HepG2 (cell line): ENCODE measurements at regions not wholly inside any gene's neighbourhood (a gene's known extent, or its start where the extent isn't known, plus 50 kb on each side); places are given as distances from the start of the nearest gene placed in this dataset.

Source experiments
- ATAC-seq: fragments of 200-7000 bp; cut with Tn5 transposase; 3 replicates; pipeline ENCODE4 v1.9.1; 2020; ENCODE audit warnings: mild to moderate bottlenecking, moderate library complexity
- BruUV-seq: library from RNA; stranded (reverse); fragments of 400-500 nt; replicated peaks from 2 replicates; lab custom pipeline; 2021; lab: Mats Ljungman, UMichigan
- CTCF ChIA-PET: fragments of 300-600 bp; formaldehyde crosslinking; extraction: SDS; loops from one replicate; lab custom pipeline; 2021; ENCODE audit warnings: low total read pairs, inconsistent platforms, low intra/inter-chr PET ratio; lab: Yijun Ruan, JAX
- POLR2A ChIA-PET: fragments of 350-600 bp; sonication (Branson Sonifier 250); formaldehyde crosslinking; loops from one replicate; lab custom pipeline; 2020; ENCODE audit warnings: antibody characterized with exemption, inconsistent platforms; lab: Yijun Ruan, JAX
- DNase-seq: peaks from one replicate; pipeline ENCODE4 v3.0.0-alpha.2; 2015; ENCODE audit warnings: low spot score
- FAIRE-seq: peaks from 3 replicates; lab custom pipeline; 2011; peaks lifted over from hg19 to GRCh38; lab: Jason Lieb, UNC
- H2AFZ ChIP-seq: one replicate; pipeline ENCODE4 v1.6.1; 2011; ENCODE audit warnings: low read length, inconsistent platforms
- H3K27ac ChIP-seq: fragments of 300-600 bp; 3 replicates; pipeline ENCODE4 v1.8.0; 2011; ENCODE audit warnings: mixed run types, mild to moderate bottlenecking, mixed read lengths, low read length, inconsistent platforms; ENCODE audit not compliant: insufficient read depth; ENCODE audit errors: extremely low read length
- H3K27me3 ChIP-seq, 2 experiments: fragments of 200-600 bp in 1 of 2; 2 replicates in 1 of 2; 3 replicates in 1 of 2; pipeline versions ENCODE4 v1.6.0 to v1.8.0; 2011; ENCODE audit warnings: low read length in 2 of 2, mild to moderate bottlenecking in 2 of 2, moderate library complexity in 2 of 2, inconsistent platforms in 1 of 2; ENCODE audit not compliant: insufficient read depth in 2 of 2, control insufficient read depth in 1 of 2
- H3K36me3 ChIP-seq, 2 experiments: fragments of 200-600 bp in 1 of 2; replicated peaks in 1 of 2; 2 replicates in 1 of 2; 3 replicates in 1 of 2; pipeline versions ENCODE4 v1.5.1 to v1.8.0; 2011; ENCODE audit warnings: low read length in 2 of 2, inconsistent platforms in 1 of 2; ENCODE audit not compliant: insufficient read depth in 2 of 2, control insufficient read depth in 1 of 2
- H3K4me1 ChIP-seq: 2 replicates; pipeline ENCODE4 v1.5.1; 2012; ENCODE audit warnings: low read length, inconsistent platforms; ENCODE audit not compliant: insufficient read depth
- H3K4me2 ChIP-seq: 2 replicates; pipeline ENCODE4 v1.6.0; 2011; ENCODE audit warnings: low read depth, low read length, inconsistent platforms
- H3K4me3 ChIP-seq, 3 experiments: fragments of 200-600 bp in 1 of 3; sonication (generic), shearing (Covaris generic) in 1 of 3; replicated peaks in 1 of 3; 2 replicates each; pipeline ENCODE4 v1.5.1; 2011 to 2016; ENCODE audit warnings: low read length in 3 of 3, inconsistent platforms in 2 of 3, low read depth in 2 of 3, mild to moderate bottlenecking in 2 of 3, control low read depth in 1 of 3, mixed read lengths in 1 of 3; ENCODE audit not compliant: insufficient read depth in 1 of 3
- H3K79me2 ChIP-seq: one replicate; pipeline ENCODE4 v1.6.1; 2011; ENCODE audit warnings: low read length, inconsistent platforms; ENCODE audit not compliant: insufficient read depth
- H3K9ac ChIP-seq: 2 replicates; pipeline ENCODE4 v1.6.0; 2011; ENCODE audit warnings: mild to moderate bottlenecking, low read depth, low read length, inconsistent platforms; ENCODE audit not compliant: insufficient read depth
- H3K9me3 ChIP-seq: 2 replicates; pipeline ENCODE4 v1.5.1; 2012; ENCODE audit warnings: mild to moderate bottlenecking, low read length
- H4K20me1 ChIP-seq: 2 replicates; pipeline ENCODE4 v1.6.0; 2011; ENCODE audit warnings: inconsistent platforms, mild to moderate bottlenecking, low read length, moderate library complexity; ENCODE audit not compliant: insufficient read depth
- FLYWCH1 ChIP-seq: sonication (generic); formaldehyde crosslinking; IDR thresholded peaks from 2 replicates; pipeline ENCODE4 v1.8.1; 2023; ENCODE audit warnings: mild to moderate bottlenecking, missing genetic modification reagents
- RAD21 ChIP-seq: fragments of 450-650 bp; formaldehyde crosslinking; IDR thresholded peaks from 2 replicates; pipeline ENCODE4 v1.5.0; 2020; ENCODE audit warnings: mild to moderate bottlenecking
- SMAD3 ChIP-seq: sonication (generic); formaldehyde crosslinking; IDR thresholded peaks from 2 replicates; pipeline ENCODE4 v1.4.0; 2020; ENCODE audit warnings: missing genetic modification reagents
- TCF7L2 ChIP-seq: IDR thresholded peaks from 2 replicates; pipeline ENCODE4 v1.6.1; 2011; ENCODE audit warnings: mild to moderate bottlenecking, low read depth, low read length, moderate library complexity
- ZNF329 ChIP-seq: sonication (generic); formaldehyde crosslinking; IDR thresholded peaks from 2 replicates; pipeline ENCODE4 v1.9.0; 2021; ENCODE audit warnings: low read depth, mild to moderate bottlenecking, missing genetic modification reagents
- WGBS: methylation state at CpG from one replicate; pipeline ENCODE4 v1.1.6; 2017; ENCODE audit warnings: low lambda C conversion rate; 5-methylcytosine and 5-hydroxymethylcytosine counted together
- in situ Hi-C: cut with HindIII; loops from 2 replicates; pipeline ENCODE4 v1.10.0; 2017; ENCODE audit warnings: low pct_unique_long_range_greater_than_20kb; ENCODE audit not compliant: extremely low pct_ligation_motif_present
- intact Hi-C: fragments of 100-400 bp; cut with micrococcal nuclease; formaldehyde crosslinking; loops from one replicate; pipeline ENCODE4 v1.10.0; 2022; ENCODE audit not compliant: unreplicated experiment
- TF ChIP-seq, protein P1 (sequence below): sonication (generic); formaldehyde crosslinking; IDR thresholded peaks from 2 replicates; pipeline ENCODE4 v1.5.1; 2020; ENCODE audit warnings: mild to moderate bottlenecking, missing genetic modification reagents, borderline replicate concordance

DNA sequence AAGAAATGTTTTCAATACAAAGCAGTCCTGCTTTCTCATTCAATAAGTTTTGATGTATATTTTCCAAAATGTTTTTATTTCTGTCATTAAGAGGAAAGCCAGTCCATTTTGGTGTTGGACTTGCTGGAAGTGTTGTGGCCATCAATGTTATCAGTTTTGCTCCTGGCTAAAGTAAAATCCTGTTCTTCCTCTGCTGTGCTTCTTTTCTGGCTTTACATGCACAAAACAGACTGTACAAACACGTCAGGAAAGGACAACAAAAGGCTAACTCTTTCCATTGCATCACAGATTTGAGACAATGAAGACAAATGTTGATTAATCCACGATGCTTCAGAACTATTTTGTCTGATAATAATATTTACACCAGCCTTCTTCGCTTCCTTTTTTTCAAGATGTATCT, 735.4 kb downstream of the LTN1 start (continued):
- TF ChIP-seq, protein P1, sequence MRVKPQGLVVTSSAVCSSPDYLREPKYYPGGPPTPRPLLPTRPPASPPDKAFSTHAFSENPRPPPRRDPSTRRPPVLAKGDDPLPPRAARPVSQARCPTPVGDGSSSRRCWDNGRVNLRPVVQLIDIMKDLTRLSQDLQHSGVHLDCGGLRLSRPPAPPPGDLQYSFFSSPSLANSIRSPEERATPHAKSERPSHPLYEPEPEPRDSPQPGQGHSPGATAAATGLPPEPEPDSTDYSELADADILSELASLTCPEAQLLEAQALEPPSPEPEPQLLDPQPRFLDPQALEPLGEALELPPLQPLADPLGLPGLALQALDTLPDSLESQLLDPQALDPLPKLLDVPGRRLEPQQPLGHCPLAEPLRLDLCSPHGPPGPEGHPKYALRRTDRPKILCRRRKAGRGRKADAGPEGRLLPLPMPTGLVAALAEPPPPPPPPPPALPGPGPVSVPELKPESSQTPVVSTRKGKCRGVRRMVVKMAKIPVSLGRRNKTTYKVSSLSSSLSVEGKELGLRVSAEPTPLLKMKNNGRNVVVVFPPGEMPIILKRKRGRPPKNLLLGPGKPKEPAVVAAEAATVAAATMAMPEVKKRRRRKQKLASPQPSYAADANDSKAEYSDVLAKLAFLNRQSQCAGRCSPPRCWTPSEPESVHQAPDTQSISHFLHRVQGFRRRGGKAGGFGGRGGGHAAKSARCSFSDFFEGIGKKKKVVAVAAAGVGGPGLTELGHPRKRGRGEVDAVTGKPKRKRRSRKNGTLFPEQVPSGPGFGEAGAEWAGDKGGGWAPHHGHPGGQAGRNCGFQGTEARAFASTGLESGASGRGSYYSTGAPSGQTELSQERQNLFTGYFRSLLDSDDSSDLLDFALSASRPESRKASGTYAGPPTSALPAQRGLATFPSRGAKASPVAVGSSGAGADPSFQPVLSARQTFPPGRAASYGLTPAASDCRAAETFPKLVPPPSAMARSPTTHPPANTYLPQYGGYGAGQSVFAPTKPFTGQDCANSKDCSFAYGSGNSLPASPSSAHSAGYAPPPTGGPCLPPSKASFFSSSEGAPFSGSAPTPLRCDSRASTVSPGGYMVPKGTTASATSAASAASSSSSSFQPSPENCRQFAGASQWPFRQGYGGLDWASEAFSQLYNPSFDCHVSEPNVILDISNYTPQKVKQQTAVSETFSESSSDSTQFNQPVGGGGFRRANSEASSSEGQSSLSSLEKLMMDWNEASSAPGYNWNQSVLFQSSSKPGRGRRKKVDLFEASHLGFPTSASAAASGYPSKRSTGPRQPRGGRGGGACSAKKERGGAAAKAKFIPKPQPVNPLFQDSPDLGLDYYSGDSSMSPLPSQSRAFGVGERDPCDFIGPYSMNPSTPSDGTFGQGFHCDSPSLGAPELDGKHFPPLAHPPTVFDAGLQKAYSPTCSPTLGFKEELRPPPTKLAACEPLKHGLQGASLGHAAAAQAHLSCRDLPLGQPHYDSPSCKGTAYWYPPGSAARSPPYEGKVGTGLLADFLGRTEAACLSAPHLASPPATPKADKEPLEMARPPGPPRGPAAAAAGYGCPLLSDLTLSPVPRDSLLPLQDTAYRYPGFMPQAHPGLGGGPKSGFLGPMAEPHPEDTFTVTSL (CRISPR knock-in tag), result peak; percentile 35; the same call in 1 of the 2 replicates

GRCh38 chr21:28256837-28257236, 735.8 kb downstream of the LTN1 start:
- CTCF ChIA-PET, result no interaction called here
- 56% methylated on average over 6 of the region's 6 CpGs for WGBS

More at GRCh38 chr21:28256837-28257236, 735.8 kb downstream of the LTN1 start:
- Histone ChIP-seq H3K27ac (peak overlapping the region; percentile 84), H3K4me1 (peaks cover 36% of the 10 kb centered on the region), H3K36me3 (no peaks in the 10 kb centered on the region), H3K27me3 (no peaks in the 10 kb centered on the region), H2AFZ (no peak overlapping the region), H3K4me2 (peak overlapping the region; percentile 30), H3K79me2 (no peaks in the 10 kb centered on the region), H3K9me3 (peaks cover 64% of the 10 kb centered on the region), H3K4me3 (no peak overlapping the region; a peak in 1 of 6 replicates), H3K9ac (peak overlapping the region; percentile 51), H4K20me1 (no peaks in the 10 kb centered on the region)
- FAIRE-seq (no peak), DNase-seq (no peak), ATAC-seq (no peak)
- in situ Hi-C loops (no loop called here), intact Hi-C loops (no loop called here)
- TF ChIP-seq RAD21 (CRISPR knock-in tag) (peak; percentile 3; the same call in 1 of the 2 replicates), FLYWCH1 (CRISPR knock-in tag) (no peak), ZNF329 (no peak), SMAD3 (CRISPR knock-in tag) (0 out of 2 replicates have a peak, but pooled peaks have one; percentile 12), TCF7L2 (0 out of 2 replicates have a peak, but pooled peaks have one; percentile 4)
- no TSS peak for BruUV-seq
- POLR2A ChIA-PET, result no interaction called here
